HG02642 (cell line): ENCODE measurements at regions not wholly inside any gene's neighbourhood (a gene's known extent, or its start where the extent isn't known, plus 50 kb on each side); places are given as distances from the start of the nearest gene placed in this dataset.

Experiments
- ATAC-seq: cut with Tn5 transposase; IDR thresholded peaks from one replicate; pipeline ENCODE4 v1.9.1; 2021; ENCODE audit warnings: mild to moderate bottlenecking; ENCODE audit not compliant: unreplicated experiment, poor library complexity

DNA sequence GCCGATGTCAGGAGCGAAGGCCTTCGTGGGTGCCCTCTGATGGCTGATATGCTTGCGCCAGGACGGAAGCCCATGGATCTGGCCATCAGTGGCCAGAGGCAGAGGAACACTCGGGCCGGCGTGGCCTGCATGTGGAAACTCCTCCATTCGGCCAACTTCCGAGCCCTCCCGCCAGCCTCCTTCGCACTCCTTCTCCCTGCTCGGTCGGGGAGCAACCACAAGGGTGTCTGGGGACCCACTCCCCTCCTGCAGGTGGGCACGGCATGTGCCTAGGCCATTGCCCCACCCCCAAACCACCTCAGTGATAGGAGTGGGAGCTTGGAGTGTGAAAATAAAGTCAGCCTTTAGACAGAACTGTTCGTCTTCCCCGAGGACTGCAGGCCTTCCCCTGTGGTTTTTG is 231.3 kb downstream of the BCL11B start:
- ATAC-seq, result no peak

DNA sequence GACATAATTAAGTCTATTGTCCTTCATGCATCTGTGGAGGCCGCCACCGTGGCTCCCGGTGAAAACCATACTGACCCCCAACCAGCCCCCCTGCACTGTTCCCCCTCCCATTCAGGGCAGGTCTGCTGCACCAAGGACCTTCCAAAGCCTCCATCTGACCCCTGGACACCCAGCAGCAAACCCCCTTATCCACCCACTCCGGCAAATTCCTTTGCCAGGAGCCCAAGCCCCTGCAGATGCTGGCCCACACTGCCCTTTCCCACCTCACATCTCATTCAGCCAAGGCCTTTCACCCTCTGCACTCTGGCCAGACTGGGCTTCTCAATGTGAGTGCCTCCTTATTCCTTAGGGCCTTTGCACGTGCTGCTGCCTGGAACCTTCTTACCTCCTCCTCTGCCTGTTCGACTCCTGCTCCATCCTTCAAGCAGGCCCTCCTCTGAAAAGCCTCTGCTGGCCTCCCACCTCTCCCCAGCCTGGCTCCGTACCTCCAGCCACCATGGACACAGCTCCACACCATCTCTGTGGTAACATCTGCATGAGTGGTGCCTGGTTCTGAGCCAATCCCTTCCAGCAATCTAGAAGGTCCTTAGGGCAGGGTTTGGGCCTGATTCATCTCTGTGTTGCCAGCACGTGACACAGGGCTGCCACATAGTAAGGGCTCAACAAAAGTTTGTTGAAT is 230.7 kb downstream of the BCL11B start:
- no peak for ATAC-seq

- ATAC-seq, result no peak
These were observed 230.2 kb downstream of the BCL11B start for GRCh38 chr14:99041820-99042174.

GRCh38 chr14:99042381-99043266 is 229.4 kb downstream of the BCL11B start:
- ATAC-seq, result no peak

DNA sequence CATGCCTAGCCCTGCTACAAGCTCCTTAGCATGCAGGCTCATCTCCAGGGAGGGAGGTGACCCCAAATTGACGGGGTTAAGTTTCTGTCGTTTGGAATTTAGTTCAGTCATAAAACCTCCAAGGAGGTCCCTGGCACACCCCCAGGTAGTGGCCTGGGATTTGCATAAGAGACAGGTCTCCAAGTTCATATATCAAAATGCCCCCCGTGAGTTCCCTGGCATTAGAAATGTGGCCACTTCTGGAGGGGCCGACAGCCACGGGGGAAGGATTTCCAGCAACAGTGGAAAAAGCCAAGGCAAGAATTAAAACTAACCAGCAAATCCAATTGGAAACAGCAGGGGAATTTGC is 228.8 kb downstream of the BCL11B start:
- ATAC-seq, result no peak

DNA sequence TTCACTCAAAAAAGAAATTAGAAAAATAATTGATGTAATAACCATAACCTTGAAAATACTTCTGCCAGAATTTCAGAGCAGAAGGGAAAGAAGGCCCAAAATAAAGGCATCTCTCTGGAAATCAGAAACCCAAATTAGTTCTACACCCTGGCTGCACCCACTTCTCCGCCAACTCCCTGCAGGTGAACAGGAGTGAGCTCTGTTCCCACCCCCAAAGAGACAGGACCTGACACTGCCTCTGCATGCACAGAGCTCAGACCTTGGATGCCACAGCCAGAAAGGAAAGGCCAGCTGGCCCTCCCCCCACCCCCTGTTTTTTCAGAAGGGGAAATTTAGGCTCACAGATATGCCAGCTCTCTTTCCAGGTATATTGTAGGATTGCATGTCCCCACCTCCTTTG is 228.2 kb downstream of the BCL11B start:
- ATAC-seq, result no peak

DNA sequence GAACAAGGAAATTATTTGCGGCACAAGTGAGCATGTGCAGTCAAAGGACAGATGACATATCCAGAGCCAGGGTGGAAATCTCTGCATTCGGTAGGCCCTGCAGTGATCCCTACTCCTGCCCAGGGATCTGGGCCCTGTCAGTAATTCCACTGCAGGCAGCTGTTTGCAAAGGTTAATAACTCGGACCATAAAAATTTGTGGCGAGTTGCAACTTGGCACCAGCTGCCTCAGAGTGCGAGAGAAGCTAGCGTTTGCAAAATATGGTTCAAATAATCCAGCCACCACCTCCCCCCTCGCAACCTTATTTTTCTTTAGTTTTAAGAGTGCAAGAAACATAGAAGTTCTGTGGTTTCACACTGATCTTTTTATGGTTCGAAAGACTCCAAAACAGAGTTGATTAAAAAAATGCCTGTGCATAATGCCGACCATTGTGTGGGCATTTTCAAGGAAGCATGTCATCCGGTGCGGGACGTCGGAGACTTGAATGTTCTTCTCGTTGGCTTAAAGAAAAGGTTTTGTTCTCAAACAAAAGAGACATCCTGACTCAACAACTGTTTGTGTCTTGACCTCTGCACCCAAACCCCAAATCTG is 224.5 kb downstream of the BCL11B start:
- ATAC-seq, result no peak

GRCh38 chr14:99050309-99050708 is 221.7 kb downstream of the BCL11B start:
- no peak for ATAC-seq

DNA sequence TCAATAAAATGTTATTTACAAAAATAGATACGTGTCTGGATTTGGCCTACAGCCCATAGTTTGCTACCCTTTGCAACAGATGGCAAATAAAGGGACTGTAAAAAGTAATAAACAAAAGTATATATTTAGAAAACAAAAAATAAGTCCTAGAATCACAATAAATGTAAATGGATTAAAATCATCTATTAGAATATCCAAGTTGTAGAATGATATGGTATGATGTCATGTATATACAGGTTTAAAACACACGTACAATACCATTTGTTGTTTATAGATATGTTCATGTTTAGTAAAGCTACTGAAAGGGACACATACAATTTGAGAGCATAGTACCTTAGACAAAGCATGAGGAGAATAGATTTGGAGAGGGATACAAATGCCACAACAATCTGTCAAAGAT is 219.5 kb downstream of the BCL11B start:
- ATAC-seq, result no peak

- ATAC-seq, result no peak
These were observed 217.0 kb downstream of the BCL11B start for GRCh38 chr14:99055019-99055418.

DNA sequence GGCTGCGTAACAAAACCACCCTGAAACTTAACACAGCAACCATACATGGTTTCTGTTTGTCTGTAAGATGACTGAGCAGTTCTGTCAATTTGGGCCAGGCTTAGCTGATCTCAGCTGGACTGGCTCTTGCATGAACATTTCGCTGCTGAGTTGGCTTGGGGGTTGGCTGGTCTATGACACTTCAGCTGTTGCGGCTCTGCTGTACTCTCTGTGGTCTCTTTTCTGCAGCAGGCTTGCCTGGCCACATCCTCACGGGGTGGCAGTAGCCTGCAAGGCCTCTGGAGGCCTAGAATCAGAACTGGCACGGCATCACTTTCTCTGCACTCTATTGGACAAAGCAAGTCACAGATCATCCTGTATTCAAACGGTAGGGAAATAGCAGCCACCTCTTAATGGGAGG is 216.2 kb downstream of the BCL11B start:
- no peak for ATAC-seq

- no peak for ATAC-seq
These were observed 214.4 kb downstream of the BCL11B start for GRCh38 chr14:99057576-99058083.

DNA sequence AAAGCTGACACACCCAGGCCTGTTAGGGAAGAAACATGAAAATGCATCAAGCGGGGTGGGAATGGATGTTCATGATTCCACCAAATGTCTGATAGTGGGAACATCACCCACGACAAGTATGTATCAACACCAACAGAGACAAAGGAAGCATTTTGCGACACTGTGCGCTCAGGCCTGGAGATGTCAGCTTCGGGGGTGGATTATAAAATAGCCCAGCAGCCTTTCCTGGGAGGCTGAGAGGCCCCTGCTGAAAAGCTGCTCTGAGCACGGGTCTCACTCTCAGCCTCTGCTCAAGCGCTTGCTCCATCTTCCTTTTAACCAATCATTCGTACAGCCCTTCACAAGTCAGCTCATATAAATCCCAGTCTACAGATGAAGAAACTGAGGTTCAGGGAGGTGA is 213.5 kb downstream of the BCL11B start:
- ATAC-seq, result no peak

GRCh38 chr14:99062216-99062615 is 209.8 kb downstream of the BCL11B start:
- no peak for ATAC-seq

DNA sequence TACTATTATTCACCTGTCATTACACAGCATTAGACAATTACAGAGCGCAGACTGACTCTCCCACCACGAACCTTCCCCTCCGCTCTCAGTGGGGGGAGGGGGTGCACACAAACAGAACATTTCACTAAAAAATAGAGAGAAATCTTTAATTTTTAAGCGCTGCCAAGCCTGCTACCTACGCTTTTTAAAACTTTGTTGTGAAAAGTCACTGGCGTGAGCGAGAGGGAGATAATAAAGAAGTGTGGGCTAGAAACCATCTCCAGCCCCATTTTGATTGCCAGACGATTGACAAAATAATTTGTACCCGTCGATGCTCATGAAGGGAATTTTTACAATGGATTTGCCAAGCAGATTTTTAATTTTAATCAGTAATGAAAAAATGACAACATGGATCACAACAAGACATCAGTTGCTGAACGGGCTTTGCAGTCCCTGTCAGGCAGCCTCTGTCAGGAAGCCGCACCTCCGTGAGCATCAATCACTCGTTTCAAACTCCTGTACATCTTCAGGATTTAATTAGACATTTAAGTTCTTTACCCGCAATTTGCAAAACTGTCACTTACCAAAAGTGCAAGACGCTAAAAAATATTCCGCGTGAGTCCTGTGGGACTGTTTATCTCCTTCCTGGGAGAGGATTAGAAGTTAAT is 209.1 kb downstream of the BCL11B start:
- no peak for ATAC-seq

GRCh38 chr14:99063620-99064225 is 208.3 kb downstream of the BCL11B start:
- ATAC-seq, result no peak

GRCh38 chr14:99064262-99064954 is 207.6 kb downstream of the BCL11B start:
- ATAC-seq, result no peak

GRCh38 chr14:99065551-99065950 is 206.4 kb downstream of the BCL11B start:
- ATAC-seq, result no peak

DNA sequence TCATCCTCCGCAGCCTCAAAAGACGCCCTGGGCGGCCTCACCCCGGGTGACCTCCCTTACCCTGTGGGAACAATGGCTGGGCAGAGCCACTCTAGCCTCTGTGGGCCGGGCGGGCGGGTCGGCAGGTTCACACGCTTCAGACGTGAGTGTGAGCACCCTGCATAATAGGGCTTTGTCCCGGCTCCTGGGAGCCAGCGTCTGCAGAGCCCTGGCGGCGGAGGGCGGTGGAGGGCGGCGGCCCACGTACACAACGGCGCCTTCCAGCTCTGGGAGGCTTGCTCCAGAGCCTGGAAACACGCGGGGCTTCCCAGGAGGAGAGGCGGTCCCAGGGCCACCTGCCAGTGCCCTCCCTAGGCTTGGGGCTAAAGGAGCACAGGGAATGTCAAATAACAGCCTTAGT is 205.6 kb downstream of the BCL11B start:
- ATAC-seq, result no peak
